ENCODE measurements at regions not wholly inside any gene's neighbourhood (a gene's known extent, or its start where the extent isn't known, plus 50 kb on each side); places are given as distances from the start of the nearest gene placed in this dataset.

DNA sequence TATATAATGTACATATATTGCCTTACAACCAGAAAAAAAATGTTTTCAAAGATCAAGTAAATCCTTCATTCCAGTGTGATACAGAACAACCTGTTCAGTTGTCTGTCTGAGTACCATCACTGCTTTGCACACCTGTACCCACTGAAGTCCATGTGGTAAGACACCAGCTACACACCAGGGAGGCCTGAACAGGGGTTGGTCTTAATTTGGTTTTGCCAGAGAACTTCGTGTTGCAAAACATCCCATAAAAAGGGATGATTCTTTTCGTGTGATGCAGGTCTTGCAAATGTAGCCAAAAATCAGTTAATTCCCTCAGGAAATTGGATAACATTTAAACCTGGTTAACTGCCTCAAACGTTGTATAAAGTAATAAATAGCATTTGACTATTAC lies 73.7 kb upstream of the SLC1A4 start:
- Histone ChIP-seq H2BK120ac (ENCODE audit: low read depth, low read length) (no peak overlapping the region), H3K9ac (ENCODE audit: low read depth, low read length, poor library complexity) (no peak overlapping the region), H4K8ac (ENCODE audit: low read depth, low read length) (no peak overlapping the region), H3K27me3 (ENCODE audit: control insufficient read depth in 3 of 3, insufficient read depth in 3 of 3, low read depth in 1 of 3, low read length in 3 of 3) (peaks cover 0 to 6% (median 0%) of the 10 kb centered on the region in 3 experiments), H3K4ac (ENCODE audit: low read length) (no peak overlapping the region), H3K4me1 (ENCODE audit: control insufficient read depth in 2 of 2, insufficient read depth in 1 of 2, low read depth in 1 of 2, low read length in 2 of 2) (peaks cover 0 to 6% of the 10 kb centered on the region in 2 donors), H2BK12ac (ENCODE audit: low read length) (no peak overlapping the region), H3K4me3 (ENCODE audit: low read length in 2 of 2) (no peak overlapping the region), H3K9me3 (replicated peaks in 1 of 2; ENCODE audit: control insufficient read depth in 2 of 2, insufficient read depth in 1 of 2, low read depth in 1 of 2, low read length in 2 of 2) (peaks cover 0 to 5% of the 10 kb centered on the region in 2 donors), H4K91ac (ENCODE audit: low read depth, low read length, poor library complexity) (no peak overlapping the region), H3K23ac (ENCODE audit: low read depth, low read length, poor library complexity) (no peak overlapping the region), H2AFZ (ENCODE audit: low read length) (no peak overlapping the region), H2AK5ac (ENCODE audit: low read depth, low read length) (no peak overlapping the region), H3K79me1 (ENCODE audit: low read depth, low read length) (no peaks in the 10 kb centered on the region), H2BK15ac (ENCODE audit: low read length) (no peak overlapping the region), H3K36me3 (replicated peaks in 1 of 2; ENCODE audit: control insufficient read depth in 2 of 2, insufficient read depth in 2 of 2, low read length in 2 of 2) (no peaks in the 10 kb centered on the region), H3K27ac (replicated peaks; ENCODE audit: low read length) (no peak overlapping the region), H3K18ac (ENCODE audit: low read length) (no peak overlapping the region), H3K14ac (ENCODE audit: low read length) (no peak overlapping the region), H2BK5ac (ENCODE audit: low read length) (no peak overlapping the region), H3K4me2 (ENCODE audit: insufficient read depth, low read length, poor library complexity, severe bottlenecking) (no peak overlapping the region)
- no CpG with 5 or more reads among the region's 3 CpGs for WGBS, 2 donors (ENCODE audit: extremely low coverage in 2 of 2, insufficient read length in 2 of 2, insufficient replicate concordance in 1 of 2)
- no peak for DNase-seq (ENCODE audit: low spot score)

GRCh38 chr2:64918220-64918886 lies 70.8 kb upstream of the SLC1A4 start:
- Histone ChIP-seq H3K9me3 (replicated peaks in 1 of 2; ENCODE audit: control insufficient read depth in 2 of 2, insufficient read depth in 1 of 2, low read depth in 1 of 2, low read length in 2 of 2) (peaks cover 0 to 5% of the 10 kb centered on the region in 2 donors), H2BK15ac (ENCODE audit: low read length) (no peak overlapping the region), H3K4me3 (ENCODE audit: low read length in 2 of 2) (no peak overlapping the region), H3K79me1 (ENCODE audit: low read depth, low read length) (no peaks in the 10 kb centered on the region), H3K4me2 (ENCODE audit: insufficient read depth, low read length, poor library complexity, severe bottlenecking) (no peak overlapping the region), H4K91ac (ENCODE audit: low read depth, low read length, poor library complexity) (no peak overlapping the region), H3K36me3 (replicated peaks in 1 of 2; ENCODE audit: control insufficient read depth in 2 of 2, insufficient read depth in 2 of 2, low read length in 2 of 2) (no peaks in the 10 kb centered on the region), H2BK12ac (ENCODE audit: low read length) (no peak overlapping the region), H3K23ac (ENCODE audit: low read depth, low read length, poor library complexity) (no peak overlapping the region), H3K27me3 (ENCODE audit: control insufficient read depth in 3 of 3, insufficient read depth in 3 of 3, low read depth in 1 of 3, low read length in 3 of 3) (peaks cover 0 to 2% (median 0%) of the 10 kb centered on the region in 3 experiments), H3K4me1 (ENCODE audit: control insufficient read depth in 2 of 2, insufficient read depth in 1 of 2, low read depth in 1 of 2, low read length in 2 of 2) (peaks cover 0 to 6% of the 10 kb centered on the region in 2 donors), H4K8ac (ENCODE audit: low read depth, low read length) (no peak overlapping the region), H3K4ac (ENCODE audit: low read length) (no peak overlapping the region), H2AFZ (ENCODE audit: low read length) (peak overlapping the region; percentile 93), H3K14ac (ENCODE audit: low read length) (no peak overlapping the region), H2BK120ac (ENCODE audit: low read depth, low read length) (no peak overlapping the region), H3K27ac (replicated peaks; ENCODE audit: low read length) (no peak overlapping the region), H3K18ac (ENCODE audit: low read length) (no peak overlapping the region), H3K9ac (ENCODE audit: low read depth, low read length, poor library complexity) (no peak overlapping the region), H2BK5ac (ENCODE audit: low read length) (no peak overlapping the region), H2AK5ac (ENCODE audit: low read depth, low read length) (no peak overlapping the region)
- no CpG with 5 or more reads among the region's 8 CpGs for WGBS, 2 donors (ENCODE audit: extremely low coverage in 2 of 2, insufficient read length in 2 of 2, insufficient replicate concordance in 1 of 2)
- DNase-seq (ENCODE audit: low spot score) = no peak

DNA sequence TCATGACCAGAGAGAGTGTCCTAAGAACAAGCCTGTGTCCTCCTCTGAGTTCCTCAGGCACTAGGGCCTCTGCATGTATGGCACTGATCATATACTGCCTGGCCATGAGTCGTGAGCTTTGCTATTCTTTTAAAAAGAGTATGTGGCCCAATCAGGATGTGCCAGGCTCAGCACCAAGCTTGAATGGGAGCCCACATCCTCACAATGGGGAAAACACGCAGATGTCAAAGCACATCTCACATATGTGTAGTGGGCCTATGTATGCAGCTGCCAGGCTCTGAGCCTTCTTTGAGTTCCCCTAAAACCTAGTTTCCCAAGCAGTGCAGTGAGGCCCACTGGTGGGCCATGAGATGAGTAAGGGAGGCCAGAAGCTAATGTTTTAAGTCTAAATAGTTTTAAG lies 69.9 kb upstream of the SLC1A4 start:
- H3K4me2 ChIP-seq (ENCODE audit: insufficient read depth, low read length, poor library complexity, severe bottlenecking) = no peak overlapping the region
- WGBS, 2 donors (ENCODE audit: extremely low coverage in 2 of 2, insufficient read length in 2 of 2, insufficient replicate concordance in 1 of 2) = no CpG with 5 or more reads among the region's 2 CpGs
- peaks cover under 1 to 5% of the 10 kb centered on the region in 2 donors for H3K9me3 ChIP-seq (replicated peaks in 1 of 2; ENCODE audit: control insufficient read depth in 2 of 2, insufficient read depth in 1 of 2, low read depth in 1 of 2, low read length in 2 of 2)
- H3K27me3 ChIP-seq (ENCODE audit: control insufficient read depth in 3 of 3, insufficient read depth in 3 of 3, low read depth in 1 of 3, low read length in 3 of 3) = peaks cover 0 to 2% (median 0%) of the 10 kb centered on the region in 3 experiments
- H3K4me1 ChIP-seq (ENCODE audit: control insufficient read depth in 2 of 2, insufficient read depth in 1 of 2, low read depth in 1 of 2, low read length in 2 of 2) = peaks cover 0 to 8% of the 10 kb centered on the region in 2 donors
- no peak overlapping the region for H4K91ac ChIP-seq (ENCODE audit: low read depth, low read length, poor library complexity)
- H3K23ac ChIP-seq (ENCODE audit: low read depth, low read length, poor library complexity) = no peak overlapping the region
- no peak overlapping the region for H3K9ac ChIP-seq (ENCODE audit: low read depth, low read length, poor library complexity)
- H3K79me1 ChIP-seq (ENCODE audit: low read depth, low read length) = no peaks in the 10 kb centered on the region
- H2BK120ac ChIP-seq (ENCODE audit: low read depth, low read length) = no peak overlapping the region
- H3K4ac ChIP-seq (ENCODE audit: low read length) = no peak overlapping the region
- no peak overlapping the region for H3K4me3 ChIP-seq (ENCODE audit: low read length in 2 of 2)
- H3K18ac ChIP-seq (ENCODE audit: low read length) = no peak overlapping the region
- H3K27ac ChIP-seq (replicated peaks; ENCODE audit: low read length) = no peak overlapping the region
- H3K14ac ChIP-seq (ENCODE audit: low read length) = no peak overlapping the region
- H2AFZ ChIP-seq (ENCODE audit: low read length) = no peak overlapping the region
- no peak overlapping the region for H4K8ac ChIP-seq (ENCODE audit: low read depth, low read length)
- no peak overlapping the region for H2BK5ac ChIP-seq (ENCODE audit: low read length)
- no peaks in the 10 kb centered on the region for H3K36me3 ChIP-seq (replicated peaks in 1 of 2; ENCODE audit: control insufficient read depth in 2 of 2, insufficient read depth in 2 of 2, low read length in 2 of 2)
- no peak overlapping the region for H2BK15ac ChIP-seq (ENCODE audit: low read length)
- no peak for DNase-seq (ENCODE audit: low spot score)
- no peak overlapping the region for H2BK12ac ChIP-seq (ENCODE audit: low read length)
- no peak overlapping the region for H2AK5ac ChIP-seq (ENCODE audit: low read depth, low read length)

DNA sequence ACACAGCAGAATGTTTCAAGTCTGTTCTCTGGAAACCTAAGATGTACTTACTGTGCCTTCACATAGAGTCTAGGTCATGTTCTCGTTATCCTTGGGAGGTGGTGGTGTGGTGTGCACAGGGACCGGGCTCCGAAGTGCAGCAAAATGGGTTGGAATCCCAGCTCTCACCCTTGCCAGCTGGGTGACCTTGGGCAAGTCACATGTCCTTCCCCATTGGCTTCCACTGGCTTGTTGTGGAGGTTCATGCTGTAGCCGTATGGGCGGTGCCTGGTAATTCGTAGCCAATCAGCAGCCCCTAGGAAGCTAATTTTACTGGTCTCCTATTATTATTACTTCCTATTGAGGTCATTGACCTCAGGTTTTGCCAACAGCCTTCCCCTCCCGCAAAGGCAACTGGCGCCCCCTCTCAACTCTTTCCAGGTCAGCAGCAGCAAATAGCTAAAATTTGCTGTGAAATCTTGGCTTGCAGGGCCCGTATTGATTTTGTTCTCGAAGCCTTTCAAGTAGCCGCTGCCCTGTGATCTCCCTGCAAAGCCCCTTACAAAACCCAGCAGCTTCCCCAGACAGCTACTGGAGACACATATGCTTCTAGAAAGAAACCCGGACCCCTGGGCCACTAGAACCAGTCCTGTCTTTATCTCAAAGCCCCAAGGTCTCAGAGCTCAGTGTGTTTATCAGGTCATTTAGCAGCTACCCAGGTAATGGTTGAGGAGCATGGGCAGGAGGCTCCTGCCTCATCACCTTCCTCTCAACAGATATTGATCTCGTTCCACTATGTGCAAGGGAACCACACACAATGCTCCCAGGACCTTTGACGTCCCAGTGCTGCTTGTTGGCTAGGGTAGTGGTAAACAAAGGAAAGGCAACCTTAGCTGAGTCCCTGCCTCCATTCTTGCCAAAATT lies 66.5 kb upstream of the SLC1A4 start:
- no peak overlapping the region for H3K23ac ChIP-seq (ENCODE audit: low read depth, low read length, poor library complexity)
- no peak for DNase-seq (ENCODE audit: low spot score)
- H3K9me3 ChIP-seq (replicated peaks in 1 of 2; ENCODE audit: control insufficient read depth in 2 of 2, insufficient read depth in 1 of 2, low read depth in 1 of 2, low read length in 2 of 2) = peaks cover 2 to 10% of the 10 kb centered on the region in 2 donors
- no peak overlapping the region for H2BK5ac ChIP-seq (ENCODE audit: low read length)
- no peak overlapping the region for H4K91ac ChIP-seq (ENCODE audit: low read depth, low read length, poor library complexity)
- H3K27me3 ChIP-seq (ENCODE audit: control insufficient read depth in 3 of 3, insufficient read depth in 3 of 3, low read depth in 1 of 3, low read length in 3 of 3) = no peaks in the 10 kb centered on the region
- no peak overlapping the region for H3K4ac ChIP-seq (ENCODE audit: low read length)
- no peak overlapping the region for H2BK12ac ChIP-seq (ENCODE audit: low read length)
- H3K14ac ChIP-seq (ENCODE audit: low read length) = no peak overlapping the region
- H3K4me1 ChIP-seq (ENCODE audit: control insufficient read depth in 2 of 2, insufficient read depth in 1 of 2, low read depth in 1 of 2, low read length in 2 of 2) = peaks cover 0 to 8% of the 10 kb centered on the region in 2 donors
- no peak overlapping the region for H2AFZ ChIP-seq (ENCODE audit: low read length)
- peak overlapping the region in 1 of 2 donors; percentile 49 for H3K4me3 ChIP-seq (ENCODE audit: low read length in 2 of 2)
- H2BK120ac ChIP-seq (ENCODE audit: low read depth, low read length) = no peak overlapping the region
- no peaks in the 10 kb centered on the region for H3K79me1 ChIP-seq (ENCODE audit: low read depth, low read length)
- H3K27ac ChIP-seq (replicated peaks; ENCODE audit: low read length) = no peak overlapping the region
- no peak overlapping the region for H4K8ac ChIP-seq (ENCODE audit: low read depth, low read length)
- H3K36me3 ChIP-seq (replicated peaks in 1 of 2; ENCODE audit: control insufficient read depth in 2 of 2, insufficient read depth in 2 of 2, low read length in 2 of 2) = no peaks in the 10 kb centered on the region
- no peak overlapping the region for H3K4me2 ChIP-seq (ENCODE audit: insufficient read depth, low read length, poor library complexity, severe bottlenecking)
- no peak overlapping the region for H2AK5ac ChIP-seq (ENCODE audit: low read depth, low read length)
- no peak overlapping the region for H3K9ac ChIP-seq (ENCODE audit: low read depth, low read length, poor library complexity)
- no peak overlapping the region for H2BK15ac ChIP-seq (ENCODE audit: low read length)
- H3K18ac ChIP-seq (ENCODE audit: low read length) = no peak overlapping the region
- WGBS, 2 donors (ENCODE audit: extremely low coverage in 2 of 2, insufficient read length in 2 of 2, insufficient replicate concordance in 1 of 2) = no CpG with 5 or more reads among the region's 14 CpGs
